ENCODE measurements at regions not wholly inside any gene's neighbourhood (a gene's known extent, or its start where the extent isn't known, plus 50 kb on each side); places are given as distances from the start of the nearest gene placed in this dataset.
A peak's percentile ranks its signal among the peaks of the same experiment; 100 is the strongest.

GRCh38 chr9:134220311-134220710 is 55.9 kb upstream of the RNU6ATAC start:
- no peak overlapping the region for H3K9ac ChIP-seq (ENCODE audit: low read depth in 1 of 3, low read length in 3 of 3)
- H3K27ac ChIP-seq (ENCODE audit: low read depth, low read length): no peak overlapping the region
- peaks cover 4 to 9% (median 7%) of the 10 kb centered on the region in 3 donors for H3K4me1 ChIP-seq (ENCODE audit: control insufficient read depth in 3 of 3, insufficient read depth in 3 of 3, low read length in 3 of 3)
- H3K9me3 ChIP-seq (ENCODE audit: control insufficient read depth in 3 of 3, low read length in 3 of 3): no peaks in the 10 kb centered on the region
- no peaks in the 10 kb centered on the region for H3K36me3 ChIP-seq (ENCODE audit: control insufficient read depth in 3 of 3, insufficient read depth in 3 of 3, low read length in 3 of 3)
- H3K4me3 ChIP-seq (ENCODE audit: low read length in 3 of 3): no peak overlapping the region
- H3K27me3 ChIP-seq (ENCODE audit: control insufficient read depth in 3 of 3, insufficient read depth in 3 of 3, low read length in 3 of 3): no peaks in the 10 kb centered on the region

GRCh38 chr9:134221273-134222017 is 57.1 kb upstream of the RNU6ATAC start:
- H3K4me1 ChIP-seq (ENCODE audit: control insufficient read depth in 3 of 3, insufficient read depth in 3 of 3, low read length in 3 of 3): peaks cover 0 to 4% (median 3%) of the 10 kb centered on the region in 3 donors
- no peak overlapping the region for H3K9ac ChIP-seq (ENCODE audit: low read depth in 1 of 3, low read length in 3 of 3)
- H3K4me3 ChIP-seq (ENCODE audit: low read length in 3 of 3): no peak overlapping the region
- H3K27ac ChIP-seq (ENCODE audit: low read depth, low read length): no peak overlapping the region
- H3K27me3 ChIP-seq (ENCODE audit: control insufficient read depth in 3 of 3, insufficient read depth in 3 of 3, low read length in 3 of 3): no peaks in the 10 kb centered on the region
- H3K36me3 ChIP-seq (ENCODE audit: control insufficient read depth in 3 of 3, insufficient read depth in 3 of 3, low read length in 3 of 3): no peaks in the 10 kb centered on the region
- H3K9me3 ChIP-seq (ENCODE audit: control insufficient read depth in 3 of 3, low read length in 3 of 3): no peaks in the 10 kb centered on the region

GRCh38 chr9:134222018-134222573 is 57.7 kb upstream of the RNU6ATAC start:
- Histone ChIP-seq H3K27me3 (ENCODE audit: control insufficient read depth in 3 of 3, insufficient read depth in 3 of 3, low read length in 3 of 3) (peaks cover 0 to 3% (median 0%) of the 10 kb centered on the region in 3 donors), H3K9ac (ENCODE audit: low read depth in 1 of 3, low read length in 3 of 3) (peak overlapping the region in 1 of 3 donors; percentile 50)

GRCh38 chr9:134223091-134223490 is 58.7 kb upstream of the RNU6ATAC start:
- Histone ChIP-seq H3K4me3 (ENCODE audit: low read length in 3 of 3) (no peak overlapping the region), H3K36me3 (ENCODE audit: control insufficient read depth in 3 of 3, insufficient read depth in 3 of 3, low read length in 3 of 3) (no peaks in the 10 kb centered on the region), H3K27ac (ENCODE audit: low read depth, low read length) (no peak overlapping the region), H3K27me3 (ENCODE audit: control insufficient read depth in 3 of 3, insufficient read depth in 3 of 3, low read length in 3 of 3) (peaks cover 0 to 3% (median 0%) of the 10 kb centered on the region in 3 donors), H3K9ac (ENCODE audit: low read depth in 1 of 3, low read length in 3 of 3) (no peak overlapping the region), H3K4me1 (ENCODE audit: control insufficient read depth in 3 of 3, insufficient read depth in 3 of 3, low read length in 3 of 3) (peaks cover 0 to 3% (median 0%) of the 10 kb centered on the region in 3 donors), H3K9me3 (ENCODE audit: control insufficient read depth in 3 of 3, low read length in 3 of 3) (no peaks in the 10 kb centered on the region)

More at GRCh38 chr9:134222018-134222573, 57.7 kb upstream of the RNU6ATAC start:
- Histone ChIP-seq H3K36me3 (ENCODE audit: control insufficient read depth in 3 of 3, insufficient read depth in 3 of 3, low read length in 3 of 3) (no peaks in the 10 kb centered on the region), H3K4me3 (ENCODE audit: low read length in 3 of 3) (no peak overlapping the region), H3K27ac (ENCODE audit: low read depth, low read length) (no peak overlapping the region), H3K9me3 (ENCODE audit: control insufficient read depth in 3 of 3, low read length in 3 of 3) (no peaks in the 10 kb centered on the region), H3K4me1 (ENCODE audit: control insufficient read depth in 3 of 3, insufficient read depth in 3 of 3, low read length in 3 of 3) (peaks cover 0 to 5% (median 4%) of the 10 kb centered on the region in 3 donors)

GRCh38 chr9:134223591-134224122 is 59.3 kb upstream of the RNU6ATAC start:
- Histone ChIP-seq H3K9me3 (ENCODE audit: control insufficient read depth in 3 of 3, low read length in 3 of 3) (no peaks in the 10 kb centered on the region), H3K27ac (ENCODE audit: low read depth, low read length) (no peak overlapping the region), H3K36me3 (ENCODE audit: control insufficient read depth in 3 of 3, insufficient read depth in 3 of 3, low read length in 3 of 3) (no peaks in the 10 kb centered on the region), H3K27me3 (ENCODE audit: control insufficient read depth in 3 of 3, insufficient read depth in 3 of 3, low read length in 3 of 3) (peaks cover 0 to 3% (median 0%) of the 10 kb centered on the region in 3 donors), H3K9ac (ENCODE audit: low read depth in 1 of 3, low read length in 3 of 3) (no peak overlapping the region), H3K4me1 (ENCODE audit: control insufficient read depth in 3 of 3, insufficient read depth in 3 of 3, low read length in 3 of 3) (peaks cover 0 to 3% (median 0%) of the 10 kb centered on the region in 3 donors), H3K4me3 (ENCODE audit: low read length in 3 of 3) (no peak overlapping the region)

- no peak overlapping the region for H3K4me3 ChIP-seq (ENCODE audit: low read length in 3 of 3)
- H3K27me3 ChIP-seq (ENCODE audit: control insufficient read depth in 3 of 3, insufficient read depth in 3 of 3, low read length in 3 of 3): peaks cover 0 to 3% (median 0%) of the 10 kb centered on the region in 3 donors
- no peak overlapping the region for H3K9ac ChIP-seq (ENCODE audit: low read depth in 1 of 3, low read length in 3 of 3)
- no peaks in the 10 kb centered on the region for H3K9me3 ChIP-seq (ENCODE audit: control insufficient read depth in 3 of 3, low read length in 3 of 3)
- H3K27ac ChIP-seq (ENCODE audit: low read depth, low read length): no peak overlapping the region
- peaks cover 0 to 3% (median 0%) of the 10 kb centered on the region in 3 donors for H3K4me1 ChIP-seq (ENCODE audit: control insufficient read depth in 3 of 3, insufficient read depth in 3 of 3, low read length in 3 of 3)
- H3K36me3 ChIP-seq (ENCODE audit: control insufficient read depth in 3 of 3, insufficient read depth in 3 of 3, low read length in 3 of 3): no peaks in the 10 kb centered on the region
Observed at GRCh38 chr9:134224127-134224526, 59.8 kb upstream of the RNU6ATAC start.

- Histone ChIP-seq H3K4me3 (ENCODE audit: low read length in 3 of 3) (no peak overlapping the region), H3K27ac (ENCODE audit: low read depth, low read length) (no peak overlapping the region), H3K36me3 (ENCODE audit: control insufficient read depth in 3 of 3, insufficient read depth in 3 of 3, low read length in 3 of 3) (no peaks in the 10 kb centered on the region), H3K9me3 (ENCODE audit: control insufficient read depth in 3 of 3, low read length in 3 of 3) (no peaks in the 10 kb centered on the region), H3K4me1 (ENCODE audit: control insufficient read depth in 3 of 3, insufficient read depth in 3 of 3, low read length in 3 of 3) (peaks cover 0 to 3% (median 0%) of the 10 kb centered on the region in 3 donors), H3K27me3 (ENCODE audit: control insufficient read depth in 3 of 3, insufficient read depth in 3 of 3, low read length in 3 of 3) (peaks cover 0 to 3% (median 0%) of the 10 kb centered on the region in 3 donors), H3K9ac (ENCODE audit: low read depth in 1 of 3, low read length in 3 of 3) (no peak overlapping the region)
Observed at GRCh38 chr9:134224567-134225093, 60.3 kb upstream of the RNU6ATAC start.

GRCh38 chr9:134225186-134225585 is 60.8 kb upstream of the RNU6ATAC start:
- Histone ChIP-seq H3K4me1 (ENCODE audit: control insufficient read depth in 3 of 3, insufficient read depth in 3 of 3, low read length in 3 of 3) (peaks cover 0 to 4% (median 2%) of the 10 kb centered on the region in 3 donors), H3K27ac (ENCODE audit: low read depth, low read length) (no peak overlapping the region), H3K27me3 (ENCODE audit: control insufficient read depth in 3 of 3, insufficient read depth in 3 of 3, low read length in 3 of 3) (peaks cover 0 to 3% (median 0%) of the 10 kb centered on the region in 3 donors), H3K9ac (ENCODE audit: low read depth in 1 of 3, low read length in 3 of 3) (no peak overlapping the region), H3K9me3 (ENCODE audit: control insufficient read depth in 3 of 3, low read length in 3 of 3) (no peaks in the 10 kb centered on the region), H3K36me3 (ENCODE audit: control insufficient read depth in 3 of 3, insufficient read depth in 3 of 3, low read length in 3 of 3) (no peaks in the 10 kb centered on the region), H3K4me3 (ENCODE audit: low read length in 3 of 3) (no peak overlapping the region)

- Histone ChIP-seq H3K4me3 (ENCODE audit: low read length in 3 of 3) (no peak overlapping the region), H3K27me3 (ENCODE audit: control insufficient read depth in 3 of 3, insufficient read depth in 3 of 3, low read length in 3 of 3) (peaks cover 0 to 3% (median 0%) of the 10 kb centered on the region in 3 donors), H3K4me1 (ENCODE audit: control insufficient read depth in 3 of 3, insufficient read depth in 3 of 3, low read length in 3 of 3) (peaks cover 2 to 10% (median 9%) of the 10 kb centered on the region in 3 donors), H3K9ac (ENCODE audit: low read depth in 1 of 3, low read length in 3 of 3) (no peak overlapping the region), H3K27ac (ENCODE audit: low read depth, low read length) (no peak overlapping the region), H3K9me3 (ENCODE audit: control insufficient read depth in 3 of 3, low read length in 3 of 3) (no peaks in the 10 kb centered on the region), H3K36me3 (ENCODE audit: control insufficient read depth in 3 of 3, insufficient read depth in 3 of 3, low read length in 3 of 3) (no peaks in the 10 kb centered on the region)
Observed at GRCh38 chr9:134225816-134226215, 61.5 kb upstream of the RNU6ATAC start.
